Neuronal stem cell (in vitro differentiated cells): ENCODE measurements at regions not wholly inside any gene's neighbourhood (a gene's known extent, or its start where the extent isn't known, plus 50 kb on each side); places are given as distances from the start of the nearest gene placed in this dataset.
A peak's percentile ranks its signal among the peaks of the same experiment; 100 is the strongest.

Source experiments
- DNase-seq: peaks from one replicate; pipeline ENCODE4 v3.0.0-alpha.2; 2013; ENCODE audit warnings: low spot score
- H2AFZ ChIP-seq: one replicate; pipeline ENCODE4 v1.6.1; 2013; ENCODE audit warnings: mild to moderate bottlenecking, low read length, inconsistent platforms
- H2AK5ac ChIP-seq: 2 replicates; pipeline ENCODE4 v1.6.1; 2013; ENCODE audit warnings: low read depth, mild to moderate bottlenecking, inconsistent platforms, low read length, moderate library complexity, mixed read lengths
- H2BK120ac ChIP-seq: 2 replicates; pipeline ENCODE4 v1.6.1; 2013; ENCODE audit warnings: low read depth, mild to moderate bottlenecking, inconsistent platforms, low read length, moderate library complexity, mixed read lengths
- H2BK12ac ChIP-seq: one replicate; pipeline ENCODE4 v1.6.1; 2013; ENCODE audit warnings: low read length, inconsistent platforms
- H2BK15ac ChIP-seq: 2 replicates; pipeline ENCODE4 v1.6.1; 2013; ENCODE audit warnings: mild to moderate bottlenecking, low read length, inconsistent platforms, mixed read lengths
- H2BK5ac ChIP-seq: one replicate; pipeline ENCODE4 v1.6.1; 2013; ENCODE audit warnings: inconsistent platforms, mild to moderate bottlenecking, low read length, moderate library complexity
- H3K14ac ChIP-seq: one replicate; pipeline ENCODE4 v1.6.1; 2013; ENCODE audit warnings: low read length, inconsistent platforms
- H3K18ac ChIP-seq: 2 replicates; pipeline ENCODE4 v1.6.1; 2013; ENCODE audit warnings: low read length, inconsistent platforms
- H3K23ac ChIP-seq: 2 replicates; pipeline ENCODE4 v1.6.1; 2013; ENCODE audit warnings: low read depth, mild to moderate bottlenecking, mixed read lengths, low read length, inconsistent platforms; ENCODE audit not compliant: poor library complexity
- H3K27ac ChIP-seq: replicated peaks from 3 replicates; pipeline ENCODE4 v1.5.1; 2013; ENCODE audit warnings: low read length, inconsistent platforms
- H3K27me3 ChIP-seq, 3 experiments: 2 replicates each; pipeline ENCODE4 v1.6.1; 2013; ENCODE audit warnings: low read length in 3 of 3, mild to moderate bottlenecking in 2 of 3, inconsistent platforms in 1 of 3, low read depth in 1 of 3, mixed read lengths in 1 of 3, moderate library complexity in 1 of 3; ENCODE audit not compliant: control insufficient read depth in 3 of 3, insufficient read depth in 3 of 3
- H3K36me3 ChIP-seq, 2 donors: replicated peaks in 1 of 2; 2 replicates each; pipeline ENCODE4 v1.6.1; 2013; ENCODE audit warnings: low read length in 2 of 2; ENCODE audit not compliant: control insufficient read depth in 2 of 2, insufficient read depth in 2 of 2
- H3K4ac ChIP-seq: 2 replicates; pipeline ENCODE4 v1.6.1; 2013; ENCODE audit warnings: inconsistent platforms, mild to moderate bottlenecking, low read length, moderate library complexity
- H3K4me1 ChIP-seq, 2 donors: 1 replicate in 1 of 2; 2 replicates in 1 of 2; pipeline ENCODE4 v1.6.1; 2013; ENCODE audit warnings: low read length in 2 of 2, low read depth in 1 of 2; ENCODE audit not compliant: control insufficient read depth in 2 of 2, insufficient read depth in 1 of 2
- H3K4me2 ChIP-seq: one replicate; pipeline ENCODE4 v1.6.1; 2013; ENCODE audit warnings: mild to moderate bottlenecking, low read length, inconsistent platforms; ENCODE audit not compliant: insufficient read depth, poor library complexity, severe bottlenecking
- H3K4me3 ChIP-seq, 2 donors: 2 replicates each; pipeline ENCODE4 v1.5.1; 2013; ENCODE audit warnings: low read length in 2 of 2, mild to moderate bottlenecking in 2 of 2, inconsistent platforms in 1 of 2, moderate library complexity in 1 of 2
- H3K79me1 ChIP-seq: one replicate; pipeline ENCODE4 v1.6.1; 2013; ENCODE audit warnings: low read depth, mild to moderate bottlenecking, inconsistent platforms, low read length, moderate library complexity
- H3K9ac ChIP-seq: one replicate; pipeline ENCODE4 v1.6.1; 2013; ENCODE audit warnings: mild to moderate bottlenecking, low read depth, low read length, inconsistent platforms; ENCODE audit not compliant: poor library complexity
- H3K9me3 ChIP-seq, 2 donors: replicated peaks in 1 of 2; 2 replicates each; pipeline versions ENCODE3 to v1.6.1; 2013; ENCODE audit warnings: low read length in 2 of 2, mild to moderate bottlenecking in 2 of 2, inconsistent platforms in 1 of 2, low read depth in 1 of 2, mixed read lengths in 1 of 2, moderate library complexity in 1 of 2; ENCODE audit not compliant: control insufficient read depth in 2 of 2, insufficient read depth in 1 of 2
- H4K8ac ChIP-seq: one replicate; pipeline ENCODE4 v1.6.1; 2013; ENCODE audit warnings: low read depth, mild to moderate bottlenecking, inconsistent platforms, low read length, moderate library complexity
- H4K91ac ChIP-seq: one replicate; pipeline ENCODE4 v1.6.1; 2013; ENCODE audit warnings: low read length, low read depth, mild to moderate bottlenecking, inconsistent platforms; ENCODE audit not compliant: poor library complexity
- WGBS, 2 donors: extraction: QIAGEN DNeasy Blood & Tissue Kit; methylation state at CpG; one replicate each; pipeline ENCODE4 v1.1.7; 2013; ENCODE audit warnings: missing lambda C conversion rate in 2 of 2, mixed read lengths in 1 of 2; ENCODE audit not compliant: insufficient read length in 2 of 2, insufficient replicate concordance in 1 of 2; ENCODE audit errors: extremely low coverage in 2 of 2; 5-methylcytosine and 5-hydroxymethylcytosine counted together

DNA sequence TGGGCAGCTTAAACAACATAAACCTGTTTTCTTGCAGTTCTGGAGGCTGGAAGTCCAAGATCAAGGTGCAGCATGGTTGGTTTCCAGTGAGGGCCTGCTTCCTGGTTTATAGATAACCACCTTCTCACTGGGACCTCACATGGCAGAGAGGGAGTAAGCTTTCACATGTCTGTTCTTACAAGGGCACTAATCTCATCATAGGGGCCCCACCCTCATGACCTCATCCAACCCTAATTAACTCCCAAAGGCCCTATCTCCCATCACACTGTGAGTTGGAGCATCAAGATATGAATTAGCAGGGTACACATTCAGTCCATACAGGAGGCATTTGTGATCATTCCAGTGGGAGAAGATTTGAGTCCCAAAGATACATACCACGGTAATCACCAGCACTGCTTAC lies 50.5 kb upstream of the GRIN2A start:
- no peak overlapping the region for H3K14ac ChIP-seq
- no peak overlapping the region for H3K23ac ChIP-seq
- no peaks in the 10 kb centered on the region for H3K27me3 ChIP-seq
- no peak overlapping the region for H3K27ac ChIP-seq
- no peak overlapping the region for H2AK5ac ChIP-seq
- no peak overlapping the region for H4K8ac ChIP-seq
- no peak overlapping the region for H4K91ac ChIP-seq
- no peak overlapping the region for H3K4me2 ChIP-seq
- no peak overlapping the region for H3K18ac ChIP-seq
- H3K9ac ChIP-seq, result no peak overlapping the region
- WGBS, 2 donors, result no CpG with 5 or more reads among the region's 1 CpG
- H2BK120ac ChIP-seq, result no peak overlapping the region
- no peak for DNase-seq
- H3K4me3 ChIP-seq, result no peak overlapping the region
- no peaks in the 10 kb centered on the region for H3K79me1 ChIP-seq
- no peaks in the 10 kb centered on the region for H3K4me1 ChIP-seq
- no peaks in the 10 kb centered on the region for H3K36me3 ChIP-seq
- no peak overlapping the region for H3K4ac ChIP-seq
- no peak overlapping the region for H2BK15ac ChIP-seq
- no peak overlapping the region for H2BK5ac ChIP-seq
- peaks cover 0 to 3% of the 10 kb centered on the region in 2 donors for H3K9me3 ChIP-seq
- H2AFZ ChIP-seq, result no peak overlapping the region
- no peak overlapping the region for H2BK12ac ChIP-seq

DNA sequence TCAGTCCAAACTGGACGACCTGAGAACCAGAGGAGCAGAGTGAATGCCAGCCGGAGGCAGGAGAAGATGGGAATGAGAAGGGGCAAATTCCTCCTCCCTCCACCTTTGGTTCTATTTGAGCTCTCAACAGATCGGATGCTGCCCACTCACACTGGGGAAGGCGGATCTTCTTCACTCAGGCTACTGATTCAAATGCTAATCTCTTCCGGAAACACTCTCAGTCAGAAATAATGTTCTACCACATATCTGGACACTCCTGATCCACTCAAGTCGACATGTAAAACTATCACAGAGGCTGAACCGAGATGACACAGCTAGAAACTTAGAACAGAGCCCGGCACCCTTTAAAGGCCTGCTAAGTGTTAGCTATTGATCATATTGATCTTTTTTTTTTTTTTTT lies 57.4 kb upstream of the GRIN2A start:
- Histone ChIP-seq H3K4me2 (no peak overlapping the region), H4K91ac (no peak overlapping the region), H3K4me1 (peaks cover 0 to 3% of the 10 kb centered on the region in 2 donors), H2AFZ (peak overlapping the region; percentile 51), H3K36me3 (no peaks in the 10 kb centered on the region), H3K79me1 (no peaks in the 10 kb centered on the region), H3K23ac (no peak overlapping the region), H3K18ac (peak overlapping the region; percentile 24), H4K8ac (no peak overlapping the region), H3K14ac (no peak overlapping the region), H2BK120ac (no peak overlapping the region), H3K27ac (no peak overlapping the region), H3K9ac (no peak overlapping the region), H3K27me3 (no peaks in the 10 kb centered on the region), H2BK5ac (no peak overlapping the region), H2BK12ac (no peak overlapping the region), H2BK15ac (no peak overlapping the region), H2AK5ac (no peak overlapping the region), H3K9me3 (no peaks in the 10 kb centered on the region), H3K4ac (no peak overlapping the region), H3K4me3 (no peak overlapping the region)
- WGBS, 2 donors, result no CpG with 5 or more reads among the region's 8 CpGs
- no peak for DNase-seq

DNA sequence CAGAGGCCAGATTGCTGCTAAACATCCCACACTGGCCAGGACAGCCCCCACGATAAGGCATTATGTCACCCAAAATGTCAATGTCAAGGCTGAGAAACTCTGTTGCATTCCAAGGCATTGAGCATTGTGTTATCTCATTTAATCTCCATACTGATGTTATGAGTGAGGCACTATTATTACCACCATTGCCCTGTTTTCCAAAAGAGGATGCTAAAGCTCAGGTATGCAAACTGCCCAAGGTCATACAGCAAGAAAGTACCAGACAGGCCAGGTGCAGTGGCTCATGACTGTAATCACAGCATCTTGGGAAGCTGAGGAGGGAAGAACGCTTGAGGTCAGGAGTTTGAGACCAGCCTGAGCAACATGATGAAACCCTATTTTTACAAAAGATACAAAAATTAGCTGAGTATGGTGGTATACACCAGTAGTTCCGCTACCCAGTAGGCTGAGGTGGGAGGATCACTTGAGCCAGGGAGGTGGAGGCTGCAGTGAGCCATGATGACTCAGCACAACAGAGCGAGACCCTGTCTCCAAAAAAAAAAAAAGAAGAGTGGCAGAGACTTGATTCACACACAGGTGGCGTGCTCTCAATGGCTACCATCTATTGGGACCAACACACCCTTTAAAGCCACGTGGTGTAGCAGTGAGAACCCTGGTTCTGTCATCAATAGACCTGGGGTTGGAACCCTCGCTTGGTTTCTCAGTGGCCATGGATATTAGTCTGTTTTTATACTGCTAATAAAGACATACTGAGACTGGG lies 58.8 kb upstream of the GRIN2A start:
- H3K27ac ChIP-seq, result no peak overlapping the region
- H2BK120ac ChIP-seq, result no peak overlapping the region
- H3K23ac ChIP-seq, result no peak overlapping the region
- no peak overlapping the region for H3K4ac ChIP-seq
- no peak overlapping the region for H3K4me2 ChIP-seq
- no peaks in the 10 kb centered on the region for H3K79me1 ChIP-seq
- no peak overlapping the region for H2BK15ac ChIP-seq
- H3K4me1 ChIP-seq, result peaks cover 0 to 3% of the 10 kb centered on the region in 2 donors
- WGBS, 2 donors, result no CpG with 5 or more reads among the region's 7 CpGs
- no peak overlapping the region for H3K18ac ChIP-seq
- H4K8ac ChIP-seq, result no peak overlapping the region
- H2AK5ac ChIP-seq, result no peak overlapping the region
- no peak overlapping the region for H3K14ac ChIP-seq
- H3K9me3 ChIP-seq, result no peaks in the 10 kb centered on the region
- no peaks in the 10 kb centered on the region for H3K36me3 ChIP-seq
- DNase-seq, result no peak
- no peak overlapping the region for H3K4me3 ChIP-seq
- no peak overlapping the region for H2BK5ac ChIP-seq
- no peak overlapping the region for H3K9ac ChIP-seq
- H4K91ac ChIP-seq, result no peak overlapping the region
- H3K27me3 ChIP-seq, result no peaks in the 10 kb centered on the region
- H2BK12ac ChIP-seq, result no peak overlapping the region
- H2AFZ ChIP-seq, result no peak overlapping the region

DNA sequence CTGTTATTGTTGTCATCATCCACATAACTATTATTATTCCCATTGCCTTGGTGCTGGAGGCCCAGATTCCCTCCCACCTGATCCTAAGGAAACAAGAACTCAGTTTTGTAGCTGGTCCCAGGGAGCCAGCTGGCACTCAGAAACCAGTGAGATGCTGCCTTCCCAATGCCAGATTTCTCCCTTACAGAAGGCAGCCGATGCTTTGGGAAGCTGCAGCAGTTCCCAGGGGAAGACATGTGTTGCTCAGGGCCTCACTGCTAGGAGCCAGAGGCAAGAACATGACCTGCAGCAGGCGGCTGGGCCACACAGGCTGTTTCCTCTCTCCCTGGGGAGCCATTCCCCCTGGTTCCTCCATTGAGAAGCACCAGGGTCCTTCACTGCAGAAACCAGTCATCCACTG lies 59.9 kb upstream of the GRIN2A start:
- Histone ChIP-seq H3K4me1 (peaks cover 0 to 3% of the 10 kb centered on the region in 2 donors), H2BK12ac (no peak overlapping the region), H4K91ac (no peak overlapping the region), H3K23ac (no peak overlapping the region), H3K36me3 (no peaks in the 10 kb centered on the region), H2BK120ac (no peak overlapping the region), H2BK15ac (no peak overlapping the region), H2AFZ (no peak overlapping the region), H3K4me3 (no peak overlapping the region), H3K79me1 (no peaks in the 10 kb centered on the region), H3K9ac (no peak overlapping the region), H2BK5ac (no peak overlapping the region), H3K14ac (no peak overlapping the region), H3K27me3 (no peaks in the 10 kb centered on the region), H3K18ac (peak overlapping the region; percentile 21), H2AK5ac (no peak overlapping the region), H3K4me2 (no peak overlapping the region), H3K4ac (no peak overlapping the region), H4K8ac (no peak overlapping the region), H3K27ac (no peak overlapping the region), H3K9me3 (no peaks in the 10 kb centered on the region)
- no CpG with 5 or more reads among the region's 2 CpGs for WGBS, 2 donors
- no peak for DNase-seq
